ENCODE measurements at regions not wholly inside any gene's neighbourhood (a gene's known extent, or its start where the extent isn't known, plus 50 kb on each side); places are given as distances from the start of the nearest gene placed in this dataset.

DNA sequence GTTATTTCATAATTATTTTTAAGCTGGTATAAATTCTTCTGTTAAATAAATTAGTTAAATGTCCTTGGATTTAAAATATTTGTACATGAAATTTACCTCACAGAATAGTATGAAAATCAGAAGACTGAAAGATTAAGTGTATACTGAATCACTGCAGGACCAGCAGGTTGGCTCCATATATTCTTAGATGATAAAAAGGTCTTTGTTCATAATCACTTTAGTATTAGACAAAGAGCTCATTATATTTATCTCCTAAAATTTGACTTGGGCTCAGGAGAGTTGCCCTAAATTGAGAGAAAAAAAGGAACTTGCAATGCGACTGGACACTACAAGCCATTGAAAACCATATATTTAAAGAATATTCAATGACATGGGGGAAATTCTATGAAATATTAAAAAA, 766.4 kb upstream of the CITED2 start:
- no peak for DNase-seq
- intact Hi-C loops (cut with DNase I): no loop called here

DNA sequence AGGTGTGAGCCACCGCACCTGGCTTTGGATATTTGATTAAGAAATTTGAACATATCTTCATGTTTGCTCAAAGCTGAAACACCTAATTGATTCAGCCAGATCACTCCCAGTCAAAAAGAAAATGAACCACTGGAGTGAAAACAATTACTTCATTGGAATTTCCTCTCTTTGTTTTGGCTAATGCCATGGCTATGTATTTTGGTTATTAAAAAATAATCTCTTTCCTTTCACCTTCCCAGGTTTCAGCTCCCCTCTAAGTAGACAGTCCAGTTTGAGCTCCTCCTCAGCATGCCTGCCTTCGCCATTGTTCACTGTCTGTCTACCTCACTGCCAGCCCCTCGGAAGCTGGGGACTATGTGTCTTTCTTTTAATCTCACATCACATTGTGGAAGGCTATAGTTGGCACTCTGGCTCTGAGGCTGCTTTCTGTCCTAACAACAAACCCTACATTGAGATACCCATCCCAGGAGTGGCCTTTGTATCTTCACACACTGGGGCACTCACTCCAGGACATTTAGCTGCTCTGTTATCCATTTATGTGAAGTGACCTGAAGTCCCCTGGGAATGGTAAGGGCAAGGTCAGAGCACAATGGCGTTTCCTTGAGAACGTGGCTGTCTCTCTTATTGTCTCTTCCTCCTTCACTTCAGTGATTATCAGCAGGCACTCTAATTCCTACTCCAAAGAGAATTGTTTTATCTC, 764.0 kb upstream of the CITED2 start:
- intact Hi-C loops (cut with DNase I): no loop called here
- no peak for DNase-seq

DNA sequence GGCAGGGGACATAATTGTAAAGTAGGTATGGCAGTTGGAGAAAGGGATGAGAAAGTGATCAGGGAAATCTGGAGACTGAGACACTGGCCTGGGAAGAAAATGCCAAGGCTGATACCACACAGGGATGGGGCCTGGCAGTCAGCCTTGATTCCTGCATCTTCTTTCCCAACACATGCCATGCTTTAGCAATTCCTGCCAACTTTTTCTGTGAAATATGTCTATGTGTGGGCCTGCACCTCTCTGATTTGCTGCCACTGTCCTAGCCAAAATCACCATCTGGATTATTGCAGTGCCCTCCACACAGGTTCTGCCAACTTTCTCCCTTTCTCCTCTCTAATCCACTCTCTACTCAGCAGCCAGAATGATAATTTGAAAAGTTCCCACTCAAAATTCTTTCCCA, 759.8 kb upstream of the CITED2 start:
- intact Hi-C loops (cut with DNase I): no loop called here
- no peak for DNase-seq

DNA sequence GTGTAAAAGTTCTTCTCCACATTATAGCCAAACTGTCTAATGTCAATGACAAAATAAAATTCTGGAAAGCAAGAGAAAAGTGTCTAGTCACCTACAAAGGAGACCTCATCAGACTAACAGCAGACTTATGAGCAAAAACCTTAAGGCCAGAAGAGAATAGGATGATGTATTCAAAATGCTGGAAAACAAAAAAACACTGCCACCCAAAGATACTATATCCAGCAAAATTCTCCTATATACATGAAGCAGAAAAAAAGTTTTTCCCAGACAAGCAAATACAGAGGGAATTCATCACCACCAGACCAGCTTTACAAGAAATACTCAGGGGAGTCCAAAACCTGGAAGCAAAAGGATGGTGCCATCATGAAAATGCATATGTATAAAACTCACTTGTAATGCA, 755.6 kb upstream of the CITED2 start:
- intact Hi-C loops (cut with DNase I): no loop called here

DNA sequence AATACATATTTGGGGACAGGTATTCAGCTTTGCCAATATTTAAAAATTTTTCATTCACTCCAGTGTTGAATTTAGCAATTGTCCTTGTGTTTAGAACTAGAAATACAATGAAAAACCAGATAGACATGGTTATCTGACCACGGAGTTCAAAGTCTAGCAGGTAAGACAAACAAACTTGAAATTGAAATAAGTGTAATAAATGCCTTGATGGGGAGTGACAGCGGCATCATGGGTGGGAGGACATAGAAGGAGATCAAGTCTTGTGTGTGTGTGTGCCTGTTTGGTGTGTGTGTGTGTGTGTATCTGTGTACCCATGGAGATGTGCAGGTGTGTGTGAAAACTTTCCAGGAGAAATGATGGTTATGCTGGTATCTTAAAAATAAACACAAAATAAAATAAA, 750.0 kb upstream of the CITED2 start:
- DNase-seq: no peak
- intact Hi-C loops (cut with DNase I): no loop called here

More for the DNA sequence above, 755.6 kb upstream of the CITED2 start:
- no peak for DNase-seq

DNA sequence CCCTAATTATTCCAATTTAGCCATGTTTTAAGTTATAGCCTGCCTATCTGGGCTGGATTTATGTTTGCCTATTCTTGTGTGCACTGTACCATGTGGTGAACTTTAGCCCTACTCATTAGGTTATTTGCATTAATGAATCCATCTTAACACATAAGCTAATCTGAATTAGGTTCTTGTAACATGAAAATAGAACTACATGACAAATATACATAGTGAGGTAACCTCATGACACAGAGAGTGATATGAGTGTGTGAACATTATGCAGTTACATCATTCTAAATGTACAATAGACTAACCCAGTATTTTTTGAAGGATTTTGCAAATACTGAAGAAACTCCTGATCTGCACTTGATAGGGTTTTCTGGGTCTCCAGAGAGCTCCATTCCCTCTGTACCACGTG, 733.7 kb upstream of the CITED2 start:
- no peak for DNase-seq

DNA sequence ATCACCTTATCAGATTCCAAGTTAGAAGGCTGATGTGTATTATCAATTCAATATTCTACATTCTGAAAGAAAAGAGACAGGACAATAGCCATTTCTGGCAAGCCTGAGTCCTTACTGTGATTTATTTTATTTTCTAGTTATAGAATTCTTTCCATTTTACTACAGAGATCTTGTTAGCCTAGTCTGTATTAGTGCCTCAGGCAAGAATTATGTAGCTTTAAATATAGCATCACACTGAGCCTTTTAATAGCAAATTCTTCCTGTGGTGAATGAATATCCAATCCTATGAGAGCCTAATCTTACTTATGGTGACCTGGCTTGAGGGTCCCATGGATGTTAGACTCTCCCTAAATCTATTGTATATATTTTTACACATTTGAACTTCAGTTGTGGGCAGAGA, 732.8 kb upstream of the CITED2 start:
- intact Hi-C loops (cut with DNase I): no loop called here
- no peak for DNase-seq

More for the DNA sequence above, 733.7 kb upstream of the CITED2 start:
- intact Hi-C loops (cut with DNase I): no loop called here

DNA sequence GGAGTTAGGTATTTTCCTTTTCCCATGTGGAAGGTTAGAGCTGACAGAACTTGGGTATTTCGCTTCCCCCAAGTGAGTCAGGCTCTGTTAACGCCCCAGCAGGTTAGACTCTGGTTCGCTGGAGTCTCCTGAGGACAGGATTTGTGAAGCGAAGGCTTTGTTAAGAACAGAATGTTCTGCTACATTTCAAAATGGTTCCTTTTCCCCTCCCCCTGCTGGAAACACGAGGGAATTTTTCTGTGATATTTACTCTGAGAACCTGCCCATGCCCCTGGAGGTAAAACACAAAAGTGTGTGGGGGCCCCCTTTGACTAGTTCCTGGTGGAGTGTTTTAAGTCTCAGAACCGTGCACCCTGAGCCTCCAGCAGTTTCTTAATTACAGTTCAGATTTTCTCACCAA, 731.4 kb upstream of the CITED2 start:
- intact Hi-C loops (cut with DNase I): no loop called here
- DNase-seq: no peak

DNA sequence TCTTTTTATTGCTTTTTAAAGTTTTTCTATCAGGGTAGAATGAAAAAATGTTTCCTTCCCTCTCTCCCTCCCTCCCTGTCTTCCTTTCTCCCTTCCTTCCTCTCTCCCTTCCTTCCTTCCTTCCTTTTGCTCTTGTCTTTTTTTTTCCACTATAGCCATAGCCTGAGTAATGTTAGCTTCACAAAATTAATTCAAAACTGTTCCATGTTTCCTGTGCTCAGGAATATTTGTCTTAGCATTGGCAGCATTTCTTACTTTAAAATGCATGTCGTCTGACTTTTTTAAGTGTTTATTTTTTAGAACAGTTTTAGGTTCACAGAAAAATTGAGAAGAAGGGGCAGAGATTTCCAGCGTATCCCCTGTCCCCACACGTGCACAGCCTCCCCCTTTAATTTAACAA, 730.8 kb upstream of the CITED2 start:
- intact Hi-C loops (cut with DNase I): no loop called here
- no peak for DNase-seq

DNA sequence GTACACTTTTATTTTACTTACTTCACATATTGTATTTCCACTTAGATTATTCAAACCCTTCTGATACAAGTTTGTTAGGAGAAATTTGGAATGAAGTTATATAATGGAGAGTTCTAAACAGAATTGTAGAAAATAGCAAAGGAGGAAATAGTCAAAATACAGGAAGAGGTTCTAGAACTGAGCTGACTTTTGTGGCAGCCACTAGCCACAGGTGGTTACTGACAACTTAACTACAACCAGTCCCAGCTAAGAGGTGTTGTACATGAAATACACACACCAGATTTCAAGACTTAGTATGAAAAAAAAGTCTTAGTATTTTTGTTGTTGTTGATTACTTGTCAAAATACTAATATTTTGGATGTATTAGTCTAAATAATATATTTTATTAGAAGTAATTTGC, 727.4 kb upstream of the CITED2 start:
- DNase-seq: no peak

DNA sequence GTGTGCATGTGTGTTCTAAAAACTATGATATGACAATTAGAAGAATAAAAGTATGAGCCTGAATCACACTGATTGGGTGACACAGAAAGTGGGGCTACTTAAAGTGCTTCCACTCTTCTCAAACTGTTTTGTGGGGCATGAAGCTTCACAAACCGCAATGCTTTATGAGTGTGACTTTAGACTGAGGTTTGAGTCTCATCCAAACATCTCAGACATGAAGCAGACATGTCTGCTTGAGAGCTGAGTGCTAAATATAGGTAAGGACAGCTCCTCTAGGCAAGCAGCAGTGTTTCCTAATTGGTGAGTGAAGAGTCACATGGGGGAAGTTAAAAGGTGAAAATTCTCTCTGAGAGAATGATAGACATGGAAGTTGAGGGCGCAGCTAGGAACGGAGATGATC, 726.9 kb upstream of the CITED2 start:
- DNase-seq: no peak
- intact Hi-C loops (cut with DNase I): no loop called here

More for the DNA sequence above, 727.4 kb upstream of the CITED2 start:
- intact Hi-C loops (cut with DNase I): no loop called here

DNA sequence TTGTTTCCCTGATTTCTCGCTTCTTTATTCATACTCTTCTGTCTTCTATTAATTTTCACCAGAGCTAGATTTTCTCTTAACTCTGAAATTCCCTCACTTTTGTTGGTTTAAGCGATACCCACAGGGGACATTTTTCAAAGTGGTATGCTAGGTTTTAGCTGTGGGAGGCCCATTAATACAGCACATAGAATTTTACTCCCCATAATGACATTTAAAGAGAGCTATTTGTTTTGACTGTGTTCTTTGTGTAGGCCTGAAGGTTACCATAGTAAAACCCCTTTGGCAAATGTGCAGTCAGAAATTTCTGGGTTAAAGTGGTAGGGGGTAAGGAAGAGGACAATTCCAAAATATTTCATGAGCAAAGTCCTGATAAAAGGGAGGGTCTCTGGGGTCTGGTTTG, 721.1 kb upstream of the CITED2 start:
- intact Hi-C loops (cut with DNase I): no loop called here
- no peak for DNase-seq

DNA sequence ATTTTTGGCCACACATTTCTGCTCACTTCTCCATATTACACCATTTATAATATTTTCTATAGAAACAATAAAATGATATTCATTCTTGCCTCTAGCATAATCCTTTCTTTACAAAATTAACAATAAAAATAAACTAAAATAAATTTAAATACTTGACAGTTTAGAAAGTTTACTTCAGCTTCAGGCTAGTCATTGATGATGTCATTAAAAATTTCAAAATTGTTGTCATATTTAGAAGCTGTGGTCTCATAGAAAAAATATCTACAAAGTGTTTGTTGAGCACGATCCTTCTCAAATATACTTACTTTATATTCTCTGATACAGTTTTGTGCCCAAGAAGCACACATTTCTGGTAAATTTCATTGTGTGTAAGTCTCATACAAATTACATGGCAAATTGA, 717.4 kb upstream of the CITED2 start:
- DNase-seq: no peak
- intact Hi-C loops (cut with DNase I): no loop called here

DNA sequence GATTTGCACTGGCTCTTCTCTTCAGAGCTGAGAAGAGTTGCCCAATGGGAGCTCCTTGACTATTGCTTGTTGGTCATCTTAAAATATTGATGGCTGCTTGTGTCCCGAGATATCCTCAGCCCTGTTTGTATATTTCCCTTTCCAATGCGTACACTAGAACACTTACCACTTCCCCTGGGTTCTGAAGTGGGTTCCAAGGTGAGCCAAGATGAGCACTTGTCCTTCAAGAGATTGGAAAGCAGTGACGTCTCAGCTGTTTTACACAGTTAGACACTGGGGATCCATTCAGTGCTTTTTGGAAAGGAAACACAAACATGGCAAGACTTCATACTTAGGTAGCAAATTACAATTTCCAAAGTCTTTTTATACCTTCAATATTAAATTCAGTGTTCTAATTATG, 716.4 kb upstream of the CITED2 start:
- no peak for DNase-seq
- intact Hi-C loops (cut with DNase I): no loop called here

DNA sequence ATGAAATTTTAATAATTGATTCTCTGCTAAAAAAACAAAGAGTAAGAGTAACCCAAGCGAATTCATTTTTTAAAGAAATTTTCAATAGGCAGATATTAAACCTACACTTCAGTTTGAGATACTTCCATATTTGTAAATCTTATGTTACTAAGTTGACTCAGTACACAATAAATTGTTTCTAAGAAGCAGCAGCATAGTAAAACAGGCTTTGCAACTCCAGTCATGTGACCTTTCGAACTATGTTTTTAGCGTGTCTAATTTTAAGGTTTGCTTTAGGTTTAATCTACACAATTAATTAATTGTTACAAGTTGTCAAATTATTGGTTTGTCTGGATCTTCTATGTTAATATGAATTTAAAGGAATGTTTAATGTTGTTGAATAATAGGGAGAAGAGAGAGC, 708.9 kb upstream of the CITED2 start:
- DNase-seq: no peak
- intact Hi-C loops (cut with DNase I): no loop called here

DNA sequence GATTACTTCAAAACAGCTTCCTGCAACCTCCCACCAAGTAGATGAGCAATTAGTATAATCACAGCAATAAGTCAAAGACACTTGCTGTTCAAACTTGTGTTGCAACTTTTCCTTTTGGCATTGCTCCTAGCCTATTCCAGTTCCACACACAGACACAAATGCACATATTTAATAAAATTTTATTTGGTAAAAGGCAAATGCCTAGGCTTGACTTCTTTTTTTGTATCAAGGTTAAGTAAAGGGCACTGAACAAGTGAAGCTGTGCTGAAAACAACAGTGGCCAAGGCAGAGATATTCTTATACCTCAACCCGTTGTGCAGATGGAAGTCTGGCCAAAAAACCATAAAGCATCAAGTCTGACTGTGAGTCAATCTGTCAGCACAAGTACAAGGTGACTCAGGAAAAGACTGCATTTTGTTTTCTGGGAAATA, 708.4 kb upstream of the CITED2 start:
- DNase-seq: no peak
- intact Hi-C loops (cut with DNase I): no loop called here

DNA sequence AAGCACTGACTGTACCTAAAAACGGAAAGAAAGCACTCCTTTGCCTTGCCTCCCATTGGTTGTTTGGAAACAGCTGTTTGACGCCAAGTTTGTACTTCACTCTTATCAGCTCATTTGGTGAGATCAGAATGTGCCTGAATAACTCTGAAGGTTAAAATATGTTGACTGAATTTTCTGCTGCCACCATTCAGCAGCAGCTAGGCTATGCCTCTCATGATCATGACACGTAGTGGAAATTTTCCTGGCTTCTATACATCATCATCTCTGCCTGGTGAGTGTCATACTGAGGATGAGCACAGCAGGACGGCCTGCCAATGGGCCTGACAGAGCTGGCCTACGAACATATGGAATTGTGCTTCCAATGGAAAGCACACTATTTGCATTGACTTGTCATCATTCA, 704.9 kb upstream of the CITED2 start:
- DNase-seq: no peak
- intact Hi-C loops (cut with DNase I): no loop called here

DNA sequence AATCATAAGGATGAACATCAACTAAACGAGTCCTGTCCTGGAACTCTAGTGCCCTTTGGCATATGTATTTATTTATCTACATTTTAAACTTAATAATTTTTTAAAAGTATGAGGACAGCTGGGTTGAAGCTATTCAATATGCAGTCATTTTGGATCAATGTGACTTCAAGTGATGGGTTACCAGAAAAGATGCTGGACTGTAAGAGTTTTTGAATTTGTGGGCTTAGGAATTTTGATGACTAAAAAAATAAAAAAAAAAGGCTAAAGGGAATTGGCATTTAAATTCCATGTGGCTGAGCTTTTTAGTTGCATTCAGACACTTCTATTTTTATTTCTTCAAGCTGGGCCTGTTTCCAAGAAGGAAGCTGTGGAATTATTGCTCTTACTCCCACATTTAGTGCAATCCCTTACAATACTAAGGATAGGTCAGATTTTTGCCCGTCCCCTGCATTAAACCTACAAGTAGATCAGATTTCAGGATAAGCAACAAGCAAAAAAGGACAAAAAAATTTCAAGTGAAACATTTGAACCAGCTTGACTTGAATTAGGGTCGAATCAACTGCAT, 704.2 kb upstream of the CITED2 start:
- intact Hi-C loops (cut with DNase I): no loop called here
- DNase-seq: no peak

DNA sequence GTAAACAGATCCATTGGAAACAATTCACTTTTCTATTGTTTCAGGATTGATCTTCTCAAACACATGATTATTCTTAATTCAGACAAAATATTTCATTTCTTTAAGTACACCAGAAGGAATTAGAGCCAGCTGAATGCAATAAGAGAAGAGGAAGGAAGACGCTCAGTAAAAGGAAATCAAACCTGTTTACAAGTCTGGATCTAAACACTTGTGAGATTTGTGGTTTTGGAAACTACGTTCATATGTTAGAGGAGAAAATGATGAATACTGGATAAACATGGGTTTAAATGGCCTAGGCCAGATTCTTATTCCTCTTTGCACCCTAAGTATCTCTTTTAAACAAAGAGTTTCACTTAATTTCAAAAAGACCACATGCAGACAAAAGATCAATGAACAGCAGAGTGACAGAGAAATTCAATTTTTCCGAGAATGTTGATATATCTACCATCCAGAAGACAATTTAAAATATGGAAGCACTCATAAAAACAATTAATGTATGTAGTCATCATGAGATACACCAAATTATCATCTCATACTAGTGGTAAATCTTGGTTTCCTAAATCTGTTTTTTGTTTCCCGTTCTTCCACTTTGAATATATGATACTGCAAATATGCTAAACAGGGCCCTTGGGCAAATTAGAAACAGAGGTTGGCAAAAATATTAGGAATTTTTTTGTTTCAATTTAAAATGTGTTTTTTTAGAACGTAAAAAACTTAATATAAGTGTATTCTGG, 703.5 kb upstream of the CITED2 start:
- intact Hi-C loops (cut with DNase I): no loop called here
- no peak for DNase-seq

DNA sequence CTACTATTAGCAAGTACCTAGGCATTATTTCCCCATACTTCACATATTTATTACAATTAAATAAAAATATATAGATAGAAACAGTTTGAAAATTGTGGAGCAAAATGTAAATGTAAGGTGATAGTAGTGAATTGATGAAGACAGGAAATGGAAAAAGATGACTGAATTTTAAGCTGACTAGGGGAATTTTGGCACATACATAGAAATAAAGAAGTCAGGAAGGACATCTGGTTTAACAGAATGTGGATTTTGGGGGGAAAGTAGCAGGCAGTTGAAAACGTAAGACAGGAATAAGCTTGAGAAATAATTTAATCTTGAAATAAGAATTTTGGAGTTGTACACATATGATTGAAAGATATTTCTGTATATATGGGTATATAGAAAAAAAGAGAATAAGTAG, 701.7 kb upstream of the CITED2 start:
- intact Hi-C loops (cut with DNase I): no loop called here
- no peak for DNase-seq

DNA sequence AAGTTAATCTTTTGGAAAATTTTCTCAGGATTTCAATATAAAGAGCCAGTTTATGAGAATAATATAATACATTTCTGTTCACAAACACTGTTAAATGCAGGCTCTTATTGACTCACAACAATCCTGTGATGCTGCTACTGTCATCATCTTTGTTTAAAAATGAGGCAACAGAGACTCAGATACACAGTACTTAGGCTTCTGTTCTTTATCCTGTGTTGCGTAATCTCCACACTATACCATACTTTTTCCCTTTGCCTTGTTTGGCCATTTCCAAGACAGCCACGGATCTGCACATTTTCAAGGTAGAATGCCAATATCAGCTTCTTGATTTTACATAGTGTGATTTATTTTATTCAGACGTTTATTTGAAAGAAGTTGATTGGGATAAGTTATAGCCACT, 699.0 kb upstream of the CITED2 start:
- no peak for DNase-seq
- intact Hi-C loops (cut with DNase I): no loop called here

Data from head of caudate nucleus (tissue), 42 donors.